A673 (cell line): ENCODE measurements at regions not wholly inside any gene's neighbourhood (a gene's known extent, or its start where the extent isn't known, plus 50 kb on each side); places are given as distances from the start of the nearest gene placed in this dataset.

ENCODE experiments used
- EZH2 ChIP-seq: fragments of 200-600 bp; sonication (generic); IDR thresholded peaks from 2 replicates; pipeline ENCODE4 v1.6.1; 2017; ENCODE audit warnings: borderline replicate concordance, low read depth, mild to moderate bottlenecking, mixed read lengths, antibody characterized with exemption, low read length; ENCODE audit not compliant: poor library complexity, severe bottlenecking
- TF ChIP-seq, protein P1 (sequence below): fragments of 300-800, 200-600 bp; sonication (generic); conservative IDR thresholded peaks from 2 replicates; pipeline ENCODE4 v1.5.1; 2017; ENCODE audit warnings: low read depth, mild to moderate bottlenecking, antibody characterized with exemption, low read length, moderate library complexity, mixed read lengths

DNA sequence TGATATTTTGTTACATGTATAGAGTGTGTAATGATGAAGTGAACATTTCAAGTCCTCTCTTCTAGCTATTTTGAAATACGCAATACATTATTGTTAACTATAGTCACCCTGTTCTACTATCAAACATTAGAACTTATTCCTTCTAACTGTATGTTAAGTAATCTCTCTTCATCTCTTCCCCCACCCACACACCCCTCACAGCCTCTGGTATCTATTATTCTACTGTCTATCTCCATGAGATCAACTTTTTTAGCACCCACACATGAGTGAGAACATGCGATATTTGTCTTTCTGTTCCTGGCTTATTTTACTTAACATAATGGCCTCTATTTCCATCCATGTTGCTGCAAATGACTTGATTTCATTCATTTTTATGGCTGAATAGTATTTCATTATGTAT lies 57.7 kb upstream of the EGR2 start:
- TF ChIP-seq, protein P1, sequence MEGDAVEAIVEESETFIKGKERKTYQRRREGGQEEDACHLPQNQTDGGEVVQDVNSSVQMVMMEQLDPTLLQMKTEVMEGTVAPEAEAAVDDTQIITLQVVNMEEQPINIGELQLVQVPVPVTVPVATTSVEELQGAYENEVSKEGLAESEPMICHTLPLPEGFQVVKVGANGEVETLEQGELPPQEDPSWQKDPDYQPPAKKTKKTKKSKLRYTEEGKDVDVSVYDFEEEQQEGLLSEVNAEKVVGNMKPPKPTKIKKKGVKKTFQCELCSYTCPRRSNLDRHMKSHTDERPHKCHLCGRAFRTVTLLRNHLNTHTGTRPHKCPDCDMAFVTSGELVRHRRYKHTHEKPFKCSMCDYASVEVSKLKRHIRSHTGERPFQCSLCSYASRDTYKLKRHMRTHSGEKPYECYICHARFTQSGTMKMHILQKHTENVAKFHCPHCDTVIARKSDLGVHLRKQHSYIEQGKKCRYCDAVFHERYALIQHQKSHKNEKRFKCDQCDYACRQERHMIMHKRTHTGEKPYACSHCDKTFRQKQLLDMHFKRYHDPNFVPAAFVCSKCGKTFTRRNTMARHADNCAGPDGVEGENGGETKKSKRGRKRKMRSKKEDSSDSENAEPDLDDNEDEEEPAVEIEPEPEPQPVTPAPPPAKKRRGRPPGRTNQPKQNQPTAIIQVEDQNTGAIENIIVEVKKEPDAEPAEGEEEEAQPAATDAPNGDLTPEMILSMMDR = no peak
- no peak for TF ChIP-seq EZH2
